ENCODE measurements at regions not wholly inside any gene's neighbourhood (a gene's known extent, or its start where the extent isn't known, plus 50 kb on each side); places are given as distances from the start of the nearest gene placed in this dataset.

GRCh38 chr16:74024953-74025352, 271.7 kb upstream of the PSMD7 start (continued):
- TF ChIP-seq ELF1 (IDR thresholded peaks at IDR 0.05) (no peak), MEF2A (IDR thresholded peaks at IDR 0.05; ENCODE audit: borderline replicate concordance, low read depth) (no peak)
- TF ChIP-seq, protein P1, sequence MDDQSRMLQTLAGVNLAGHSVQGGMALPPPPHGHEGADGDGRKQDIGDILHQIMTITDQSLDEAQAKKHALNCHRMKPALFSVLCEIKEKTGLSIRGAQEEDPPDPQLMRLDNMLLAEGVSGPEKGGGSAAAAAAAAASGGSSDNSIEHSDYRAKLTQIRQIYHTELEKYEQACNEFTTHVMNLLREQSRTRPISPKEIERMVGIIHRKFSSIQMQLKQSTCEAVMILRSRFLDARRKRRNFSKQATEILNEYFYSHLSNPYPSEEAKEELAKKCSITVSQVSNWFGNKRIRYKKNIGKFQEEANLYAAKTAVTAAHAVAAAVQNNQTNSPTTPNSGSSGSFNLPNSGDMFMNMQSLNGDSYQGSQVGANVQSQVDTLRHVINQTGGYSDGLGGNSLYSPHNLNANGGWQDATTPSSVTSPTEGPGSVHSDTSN (IDR thresholded peaks at IDR 0.05): no peak

DNA sequence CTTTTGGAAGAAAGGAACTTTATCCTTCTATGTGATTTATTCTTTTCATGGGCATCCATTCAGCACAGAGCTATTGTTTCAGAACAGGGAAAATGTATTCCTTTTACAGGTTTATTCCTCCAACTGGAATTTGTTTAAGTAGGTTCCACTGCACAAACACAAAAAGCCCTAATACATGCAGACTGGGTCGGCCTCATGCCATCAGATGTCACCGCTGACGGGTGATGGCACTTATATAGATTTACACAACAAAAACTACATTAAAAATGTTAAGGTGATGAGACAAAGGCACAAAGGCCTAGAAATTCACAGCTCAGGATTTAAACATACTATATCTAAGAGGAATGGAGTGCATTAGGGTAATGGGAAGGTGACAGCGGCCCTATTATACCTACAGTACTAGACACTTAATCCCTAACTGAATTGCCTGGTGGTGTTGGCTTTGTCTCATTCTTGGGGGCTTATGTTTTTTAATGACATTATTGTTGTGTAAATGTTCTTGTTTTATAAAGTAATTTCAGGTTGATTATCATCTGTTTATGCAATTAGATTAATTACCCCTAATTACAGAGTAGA, 276.4 kb upstream of the PSMD7 start:
- ChIA-PET CTCF (interaction anchor here (1.1 kb wide), 1 partner anchor 206 kb away, joined by 3 read pairs; no protein-coding TSS in a partner anchor), POLR2A (no interaction called here)
- no peak overlapping the region for H2AFZ ChIP-seq (ENCODE audit: low read depth)
- H3K4me2 ChIP-seq: no peak overlapping the region
- H3F3A ChIP-seq (replicated peaks; ENCODE audit: insufficient read depth): no peaks in the 10 kb centered on the region
- H4K20me1 ChIP-seq (ENCODE audit: insufficient read depth): no peaks in the 10 kb centered on the region
- no peaks in the 10 kb centered on the region for H3K27me3 ChIP-seq (ENCODE audit: insufficient read depth)
- TF ChIP-seq RXRA (IDR thresholded peaks at IDR 0.05; ENCODE audit: borderline replicate concordance, low read depth) (no peak), JUND (IDR thresholded peaks at IDR 0.05) (no peak), NFIC (IDR thresholded peaks at IDR 0.05; ENCODE audit: borderline replicate concordance) (no peak), NRF1 (IDR thresholded peaks at IDR 0.05; ENCODE audit: low read depth, low read length) (no peak), SIN3A (IDR thresholded peaks at IDR 0.05; ENCODE audit: borderline replicate concordance, low read depth, low read length) (no peak), EP300 (IDR thresholded peaks at IDR 0.05; ENCODE audit: borderline replicate concordance in 1 of 2, low read depth in 1 of 2, low read length in 1 of 2) (no peak), TEAD4 (IDR thresholded peaks at IDR 0.05; ENCODE audit: borderline replicate concordance, insufficient read depth) (no peak), MAX (IDR thresholded peaks at IDR 0.05; ENCODE audit: low read depth) (no peak), CHD2 (IDR thresholded peaks at IDR 0.05; ENCODE audit: low read length, partially characterized antibody) (no peak), POLR2AphosphoS5 (IDR thresholded peaks at IDR 0.05; ENCODE audit: low read depth, low read length) (no peak), MXI1 (IDR thresholded peaks at IDR 0.05; ENCODE audit: low read depth, low read length) (no peak)
- TF ChIP-seq, protein P1 (IDR thresholded peaks at IDR 0.05): no peak
- H3K36me3 ChIP-seq (replicated peaks in 1 of 2; ENCODE audit: control insufficient read depth in 1 of 2, insufficient read depth in 2 of 2, low read length in 1 of 2): no peaks in the 10 kb centered on the region
- H3K4me1 ChIP-seq (ENCODE audit: control insufficient read depth in 1 of 2, insufficient read depth in 2 of 2, low read depth in 1 of 2, low read length in 1 of 2): no peaks in the 10 kb centered on the region
- no peaks in the 10 kb centered on the region for H3K79me2 ChIP-seq (ENCODE audit: insufficient read depth)
- 46% methylated on average over 4 of the region's 4 CpGs for whole genome bisulfite sequencing (ENCODE audit: low lambda C conversion rate)
- no peak for DNase-seq
- H3K4me3 ChIP-seq (ENCODE audit: low read depth in 2 of 2, low read length in 1 of 2): no peak overlapping the region
- no peak overlapping the region for H3K27ac ChIP-seq (ENCODE audit: low read depth in 2 of 2, low read length in 1 of 2)
- H3K9me2 ChIP-seq: no peaks in the 10 kb centered on the region
- H3K9ac ChIP-seq: no peak overlapping the region
- H3K9me3 ChIP-seq: no peaks in the 10 kb centered on the region

GRCh38 chr16:74019612-74020011, 277.0 kb upstream of the PSMD7 start:
- TF ChIP-seq, protein P1 (IDR thresholded peaks at IDR 0.05): no peak
- TF ChIP-seq FOSL2 (IDR thresholded peaks at IDR 0.05; ENCODE audit: borderline replicate concordance, low read depth) (no peak), RCOR1 (IDR thresholded peaks at IDR 0.05; ENCODE audit: low read length) (no peak)
- 14% methylated on average over 3 of the region's 3 CpGs for WGBS (ENCODE audit: low lambda C conversion rate)
- no peaks in the 10 kb centered on the region for H3K79me2 ChIP-seq (ENCODE audit: insufficient read depth)
- ChIA-PET POLR2A (no interaction called here), CTCF (interaction anchor here (1.1 to 4.2 kb wide), 2 partner anchors 16 to 207 kb away, joined by 3 to 21 read pairs; no protein-coding TSS in a partner anchor)
- H3K9ac ChIP-seq: no peak overlapping the region
- no peak overlapping the region for H3K27ac ChIP-seq (ENCODE audit: low read depth in 2 of 2, low read length in 1 of 2)
- H3K4me1 ChIP-seq (ENCODE audit: control insufficient read depth in 1 of 2, insufficient read depth in 2 of 2, low read depth in 1 of 2, low read length in 1 of 2): no peaks in the 10 kb centered on the region
- no peaks in the 10 kb centered on the region for H3K9me2 ChIP-seq
- no peaks in the 10 kb centered on the region for H3K9me3 ChIP-seq
- H3K36me3 ChIP-seq (replicated peaks in 1 of 2; ENCODE audit: control insufficient read depth in 1 of 2, insufficient read depth in 2 of 2, low read length in 1 of 2): no peaks in the 10 kb centered on the region
- no peaks in the 10 kb centered on the region for H3F3A ChIP-seq (replicated peaks; ENCODE audit: insufficient read depth)
- no peak for DNase-seq
- no peak overlapping the region for H2AFZ ChIP-seq (ENCODE audit: low read depth)
- H4K20me1 ChIP-seq (ENCODE audit: insufficient read depth): no peaks in the 10 kb centered on the region
- no peaks in the 10 kb centered on the region for H3K27me3 ChIP-seq (ENCODE audit: insufficient read depth)
- no peak overlapping the region for H3K4me2 ChIP-seq
- H3K4me3 ChIP-seq (ENCODE audit: low read depth in 2 of 2, low read length in 1 of 2): no peak overlapping the region

Measured in SK-N-SH (cell line).